Cardiac fibroblast (primary cell): ENCODE measurements at regions not wholly inside any gene's neighbourhood (a gene's known extent, or its start where the extent isn't known, plus 50 kb on each side); places are given as distances from the start of the nearest gene placed in this dataset.

Experiments
- DNase-seq, 2 donors: peaks; one replicate each; pipeline versions ENCODE4 v3.0.0 to v3.0.0-alpha.2; 2010; ENCODE audit warnings: low read depth in 2 of 2
- H3K4me3 ChIP-seq, 2 donors: replicated peaks in 1 of 2; 1 replicate in 1 of 2; 2 replicates in 1 of 2; pipeline ENCODE4 v1.5.1; 2011; ENCODE audit warnings: low read depth in 2 of 2, low read length in 2 of 2, mild to moderate bottlenecking in 2 of 2, moderate library complexity in 1 of 2
- TF ChIP-seq, protein P1 (sequence below): IDR thresholded peaks from one replicate; pipeline ENCODE4 v1.5.1; 2011; ENCODE audit warnings: low read depth, mild to moderate bottlenecking, low read length, inconsistent platforms

GRCh38 chr1:38244218-38244845 is 197.7 kb upstream of the POU3F1 start:
- DNase-seq, result no peak
- no peak overlapping the region for H3K4me3 ChIP-seq
- TF ChIP-seq, protein P1, sequence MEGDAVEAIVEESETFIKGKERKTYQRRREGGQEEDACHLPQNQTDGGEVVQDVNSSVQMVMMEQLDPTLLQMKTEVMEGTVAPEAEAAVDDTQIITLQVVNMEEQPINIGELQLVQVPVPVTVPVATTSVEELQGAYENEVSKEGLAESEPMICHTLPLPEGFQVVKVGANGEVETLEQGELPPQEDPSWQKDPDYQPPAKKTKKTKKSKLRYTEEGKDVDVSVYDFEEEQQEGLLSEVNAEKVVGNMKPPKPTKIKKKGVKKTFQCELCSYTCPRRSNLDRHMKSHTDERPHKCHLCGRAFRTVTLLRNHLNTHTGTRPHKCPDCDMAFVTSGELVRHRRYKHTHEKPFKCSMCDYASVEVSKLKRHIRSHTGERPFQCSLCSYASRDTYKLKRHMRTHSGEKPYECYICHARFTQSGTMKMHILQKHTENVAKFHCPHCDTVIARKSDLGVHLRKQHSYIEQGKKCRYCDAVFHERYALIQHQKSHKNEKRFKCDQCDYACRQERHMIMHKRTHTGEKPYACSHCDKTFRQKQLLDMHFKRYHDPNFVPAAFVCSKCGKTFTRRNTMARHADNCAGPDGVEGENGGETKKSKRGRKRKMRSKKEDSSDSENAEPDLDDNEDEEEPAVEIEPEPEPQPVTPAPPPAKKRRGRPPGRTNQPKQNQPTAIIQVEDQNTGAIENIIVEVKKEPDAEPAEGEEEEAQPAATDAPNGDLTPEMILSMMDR, result no peak

DNA sequence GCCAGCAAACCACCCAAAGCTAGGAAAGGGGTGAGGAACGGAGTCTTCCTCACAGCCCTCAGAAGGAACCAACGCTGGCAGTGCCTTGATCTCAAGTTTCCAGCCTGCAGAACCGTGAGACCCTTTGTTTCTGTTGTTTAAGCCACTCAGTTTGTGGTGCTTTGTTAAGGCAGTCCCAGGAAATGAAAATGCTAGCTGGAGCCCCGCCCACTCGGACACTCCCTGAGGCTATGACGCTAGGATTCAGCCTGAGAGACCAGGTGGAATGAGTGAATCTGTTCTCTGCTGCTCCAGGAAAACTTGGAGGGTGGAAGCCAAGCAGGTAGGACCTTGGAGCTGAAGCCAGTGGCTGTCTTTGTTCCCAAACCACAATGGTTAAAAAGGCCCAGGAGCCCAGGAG is 196.5 kb upstream of the POU3F1 start:
- H3K4me3 ChIP-seq, result no peak overlapping the region
- no peak for DNase-seq
- TF ChIP-seq, protein P1, result no peak

DNA sequence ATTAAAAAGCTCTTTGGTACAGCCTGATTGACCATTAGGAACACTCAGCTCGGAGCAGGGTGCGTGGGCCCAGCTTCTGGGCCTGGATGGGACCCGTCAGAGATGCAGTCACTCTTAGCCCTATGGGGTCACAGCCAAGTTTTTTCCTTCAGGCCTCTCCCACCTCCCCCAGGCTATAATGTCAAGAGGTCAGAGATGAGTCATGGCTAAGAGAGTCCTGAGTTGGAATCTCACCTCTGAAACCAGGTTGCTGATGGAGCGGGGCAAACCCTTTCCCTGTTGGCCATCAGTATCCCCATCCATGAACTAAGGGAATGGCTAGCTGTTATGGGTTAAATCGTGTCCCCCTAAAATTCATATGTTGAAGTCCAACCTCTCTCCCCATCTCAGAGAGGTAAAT is 195.9 kb upstream of the POU3F1 start:
- no peak overlapping the region for H3K4me3 ChIP-seq
- DNase-seq, result no peak
- TF ChIP-seq, protein P1, result no peak

GRCh38 chr1:38241594-38242334 is 195.2 kb upstream of the POU3F1 start:
- no peak overlapping the region for H3K4me3 ChIP-seq

DNA sequence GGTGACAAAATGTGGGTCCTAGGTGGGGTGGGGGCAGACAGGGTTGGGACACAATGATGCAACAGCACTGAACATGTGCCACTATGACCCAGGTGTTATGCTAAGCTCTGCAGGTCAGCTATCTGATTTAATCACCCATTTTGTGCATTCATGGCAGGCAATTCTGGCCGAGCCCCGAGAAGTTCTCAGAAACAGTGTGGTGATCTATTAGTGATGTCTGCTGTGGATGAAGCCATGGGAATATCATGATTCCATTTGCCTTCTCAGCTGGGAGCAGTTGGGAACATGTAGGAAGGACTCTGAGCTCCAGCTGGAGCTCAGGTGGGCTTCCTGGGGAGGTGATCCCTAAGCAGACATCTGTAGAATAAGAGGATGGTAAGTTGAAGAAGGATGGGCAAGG is 194.0 kb upstream of the POU3F1 start:
- no peak overlapping the region for H3K4me3 ChIP-seq
- DNase-seq, result no peak
- TF ChIP-seq, protein P1, result no peak

More at GRCh38 chr1:38241594-38242334, 195.2 kb upstream of the POU3F1 start:
- no peak for DNase-seq
- TF ChIP-seq, protein P1, result no peak

- no peak overlapping the region for H3K4me3 ChIP-seq
- no peak for DNase-seq
- TF ChIP-seq, protein P1, result no peak
Measured at GRCh38 chr1:38239258-38239835, 192.8 kb upstream of the POU3F1 start.
